GM12875 (cell line): ENCODE measurements at regions not wholly inside any gene's neighbourhood (a gene's known extent, or its start where the extent isn't known, plus 50 kb on each side); places are given as distances from the start of the nearest gene placed in this dataset.

Experiments used
- H3K4me3 ChIP-seq: one replicate; pipeline ENCODE4 v1.5.1; 2011; ENCODE audit warnings: low read depth, low read length, control low read depth
- TF ChIP-seq, protein P1 (sequence below): IDR thresholded peaks from 2 replicates; pipeline ENCODE4 v1.5.1; 2011; ENCODE audit warnings: low read depth, mild to moderate bottlenecking, control low read depth, inconsistent platforms, low read length, moderate library complexity, borderline replicate concordance; ENCODE audit not compliant: insufficient read depth

DNA sequence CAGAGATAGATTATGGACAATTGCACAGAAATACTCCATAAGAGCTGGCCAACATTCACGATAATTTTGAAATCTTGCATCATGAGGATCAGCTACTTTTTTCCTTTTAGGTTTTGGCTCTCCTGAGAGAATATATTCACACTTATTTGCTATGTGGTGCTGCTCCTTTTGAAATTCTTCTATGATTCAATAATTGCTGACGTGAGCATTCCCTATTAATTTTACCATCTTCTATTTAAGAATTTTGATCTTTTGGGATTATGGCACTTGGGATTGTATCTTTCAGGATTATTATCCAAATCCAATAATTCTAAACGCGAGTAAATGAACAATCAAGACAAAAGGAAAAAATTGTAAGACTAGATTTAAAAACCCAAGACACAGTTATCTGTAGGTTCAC is 358.8 kb downstream of the ELAVL2 start:
- H3K4me3 ChIP-seq: no peak overlapping the region
- TF ChIP-seq, protein P1, sequence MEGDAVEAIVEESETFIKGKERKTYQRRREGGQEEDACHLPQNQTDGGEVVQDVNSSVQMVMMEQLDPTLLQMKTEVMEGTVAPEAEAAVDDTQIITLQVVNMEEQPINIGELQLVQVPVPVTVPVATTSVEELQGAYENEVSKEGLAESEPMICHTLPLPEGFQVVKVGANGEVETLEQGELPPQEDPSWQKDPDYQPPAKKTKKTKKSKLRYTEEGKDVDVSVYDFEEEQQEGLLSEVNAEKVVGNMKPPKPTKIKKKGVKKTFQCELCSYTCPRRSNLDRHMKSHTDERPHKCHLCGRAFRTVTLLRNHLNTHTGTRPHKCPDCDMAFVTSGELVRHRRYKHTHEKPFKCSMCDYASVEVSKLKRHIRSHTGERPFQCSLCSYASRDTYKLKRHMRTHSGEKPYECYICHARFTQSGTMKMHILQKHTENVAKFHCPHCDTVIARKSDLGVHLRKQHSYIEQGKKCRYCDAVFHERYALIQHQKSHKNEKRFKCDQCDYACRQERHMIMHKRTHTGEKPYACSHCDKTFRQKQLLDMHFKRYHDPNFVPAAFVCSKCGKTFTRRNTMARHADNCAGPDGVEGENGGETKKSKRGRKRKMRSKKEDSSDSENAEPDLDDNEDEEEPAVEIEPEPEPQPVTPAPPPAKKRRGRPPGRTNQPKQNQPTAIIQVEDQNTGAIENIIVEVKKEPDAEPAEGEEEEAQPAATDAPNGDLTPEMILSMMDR: no peak

DNA sequence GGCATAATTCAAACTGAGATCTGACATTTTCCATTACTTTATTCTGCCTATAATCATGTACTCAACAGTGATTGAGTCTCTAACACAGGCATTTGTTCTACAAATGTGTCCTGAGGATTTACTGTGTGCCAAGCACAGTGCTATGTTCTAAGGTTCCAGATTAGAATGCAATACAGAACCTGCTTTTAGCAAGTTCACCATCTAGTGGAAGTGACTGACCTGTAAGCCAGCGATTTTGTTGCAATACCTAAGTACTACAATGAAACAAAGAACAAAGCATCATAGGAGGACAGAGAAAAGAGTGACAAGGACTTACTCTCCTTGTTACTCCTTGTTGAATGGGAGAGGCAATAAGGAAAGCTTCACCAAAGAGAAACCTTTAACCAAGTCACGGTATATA is 348.1 kb downstream of the ELAVL2 start:
- TF ChIP-seq, protein P1: no peak
- H3K4me3 ChIP-seq: no peak overlapping the region

DNA sequence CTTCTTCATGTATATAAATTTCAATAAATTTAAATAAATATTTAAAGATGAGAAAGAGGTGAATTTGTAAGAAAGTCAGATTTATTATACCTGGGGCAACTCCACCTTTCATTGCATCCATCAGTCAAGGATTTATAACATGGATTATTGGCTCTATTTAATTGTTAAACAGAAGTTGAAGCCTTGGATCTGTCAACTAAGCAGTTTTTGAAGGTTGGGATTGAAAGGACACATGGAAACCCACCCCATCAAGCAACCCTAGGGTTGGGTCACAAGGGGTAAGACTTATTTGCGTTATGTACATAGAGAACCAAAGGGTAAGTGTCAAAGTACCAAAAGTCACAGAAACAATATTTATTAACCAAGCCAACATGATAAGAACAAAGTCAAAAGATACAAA is 342.5 kb downstream of the ELAVL2 start:
- TF ChIP-seq, protein P1: no peak
- H3K4me3 ChIP-seq: no peak overlapping the region

DNA sequence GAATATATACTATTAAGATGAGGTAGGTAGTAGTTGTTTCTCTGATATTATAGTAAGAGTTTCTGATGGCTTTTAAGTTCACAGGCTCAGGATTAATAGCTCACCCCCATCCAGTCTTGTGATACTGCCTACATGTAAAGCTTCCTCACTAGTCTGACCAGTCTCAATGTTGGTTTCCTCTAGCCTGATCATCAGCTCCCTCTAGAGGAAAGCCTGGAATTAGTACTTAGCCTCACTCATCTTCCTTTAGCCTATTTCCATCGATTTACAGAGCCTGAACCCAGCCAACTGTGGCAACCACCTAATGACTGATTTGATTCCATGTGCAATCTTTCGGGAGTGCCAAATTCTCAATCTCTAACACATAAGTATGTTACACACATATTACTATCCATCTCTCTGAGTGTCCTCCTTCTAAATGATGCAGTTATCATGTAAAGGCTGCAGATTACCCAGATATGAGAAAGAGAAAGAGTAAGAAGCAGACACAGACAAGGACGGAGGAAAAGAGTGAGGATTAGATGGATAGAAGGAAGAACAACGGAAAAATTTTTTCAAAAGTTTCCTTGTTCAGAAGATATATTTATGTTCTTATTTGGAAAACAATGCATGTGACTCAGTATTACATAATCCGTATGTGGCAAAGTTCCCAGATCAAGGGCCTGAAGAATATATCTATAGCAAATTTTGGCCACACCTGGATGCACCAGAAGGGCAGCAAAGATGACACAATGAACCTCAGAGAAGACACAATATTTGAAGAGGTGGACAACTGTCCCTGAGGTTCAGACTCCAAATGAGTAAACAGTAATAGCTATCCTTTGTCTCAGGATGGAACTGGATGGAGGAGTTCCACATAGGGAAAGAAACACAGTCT is 333.7 kb downstream of the ELAVL2 start:
- no peak overlapping the region for H3K4me3 ChIP-seq
- TF ChIP-seq, protein P1: peak; percentile 34; the same call in 1 of the 2 replicates

DNA sequence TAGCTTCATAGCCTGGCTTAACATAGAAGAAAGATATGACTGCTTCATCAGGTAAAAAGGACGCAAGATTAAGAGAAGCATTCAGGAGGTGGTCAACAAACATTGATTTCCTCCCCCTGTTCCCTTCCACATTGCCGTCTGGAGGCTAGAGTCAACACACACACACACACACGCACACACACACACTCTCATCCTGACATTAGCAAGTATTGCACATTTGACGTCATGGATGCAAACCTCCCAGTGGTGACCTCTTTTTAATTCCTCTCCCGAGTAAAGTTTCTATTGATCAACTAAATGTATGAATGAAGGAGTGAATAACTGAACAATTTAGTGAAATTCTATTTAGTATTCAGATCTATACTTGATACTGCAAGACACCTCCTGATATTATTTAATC is 332.8 kb downstream of the ELAVL2 start:
- TF ChIP-seq, protein P1: no peak
- no peak overlapping the region for H3K4me3 ChIP-seq

DNA sequence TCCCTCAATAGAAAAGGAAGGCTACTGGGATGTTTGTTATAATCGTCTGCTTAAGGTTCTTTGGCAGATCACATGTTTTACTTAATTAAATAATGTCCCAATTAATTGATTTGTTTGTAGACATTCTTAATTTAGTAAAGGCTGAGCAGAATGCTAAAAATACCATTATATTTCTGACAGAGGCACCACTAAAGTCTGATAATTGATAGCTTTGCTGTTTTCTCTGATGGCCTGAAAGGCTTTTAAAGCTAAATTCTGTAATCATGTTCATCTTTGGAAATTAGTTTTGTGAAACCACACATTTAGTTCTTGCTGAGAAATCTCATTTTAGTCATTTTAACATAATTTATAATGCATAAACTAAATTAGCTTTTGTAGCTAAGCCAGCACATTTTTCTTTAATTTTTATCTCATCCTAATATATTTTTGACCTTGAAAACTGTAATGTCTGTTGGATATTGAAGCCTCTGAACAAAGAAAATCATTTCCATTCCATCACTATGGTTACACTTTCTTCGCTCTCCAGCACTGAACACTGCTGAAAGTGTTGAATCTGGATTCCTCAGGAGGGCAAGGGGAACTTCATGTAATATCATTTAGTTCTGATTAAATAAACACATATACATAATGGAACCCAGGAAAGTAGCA is 329.4 kb downstream of the ELAVL2 start:
- TF ChIP-seq, protein P1: no peak
- H3K4me3 ChIP-seq: no peak overlapping the region

DNA sequence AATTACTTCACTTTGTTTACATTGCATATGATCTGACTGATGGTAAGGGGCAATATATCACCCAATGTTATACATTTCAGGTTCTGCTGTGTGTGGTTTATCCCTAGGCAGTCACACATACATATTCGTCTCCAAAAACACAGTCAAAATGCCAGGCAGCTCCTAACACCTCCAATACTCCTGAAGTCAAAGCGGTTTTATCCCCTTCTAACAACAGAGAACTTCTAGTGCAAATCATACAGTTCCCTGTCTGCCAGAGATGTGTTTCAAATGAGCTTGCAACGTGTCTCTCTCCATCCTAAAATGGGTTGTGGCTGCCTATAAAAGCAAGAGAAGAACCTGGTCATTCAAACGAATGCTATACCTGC is 328.9 kb downstream of the ELAVL2 start:
- H3K4me3 ChIP-seq: no peak overlapping the region
- TF ChIP-seq, protein P1: no peak
